Transverse colon (tissue), 4 donors: ENCODE measurements at regions not wholly inside any gene's neighbourhood (a gene's known extent, or its start where the extent isn't known, plus 50 kb on each side); places are given as distances from the start of the nearest gene placed in this dataset.

ENCODE experiments used
- DNase-seq: peaks from one replicate; pipeline ENCODE4 v3.0.0-alpha.2; 2019
- H3K27ac ChIP-seq, 4 donors: fragments of 200-600 bp; sonication (generic); 2 replicates each; pipeline ENCODE4 v1.5.1; 2016 to 2018; ENCODE audit warnings: inconsistent platforms in 4 of 4
- H3K27me3 ChIP-seq: fragments of 200-600 bp; sonication (generic); 2 replicates; pipeline ENCODE4 v1.5.1; 2017; ENCODE audit warnings: inconsistent platforms
- H3K36me3 ChIP-seq, 4 donors: fragments of 200-600 bp; sonication (generic); 2 replicates each; pipeline ENCODE4 v1.5.1; 2017 to 2019; ENCODE audit warnings: inconsistent platforms in 4 of 4
- H3K4me1 ChIP-seq, 4 donors: fragments of 200-600 bp; sonication (generic); 2 replicates each; pipeline ENCODE4 v1.5.1; 2017 to 2020; ENCODE audit warnings: inconsistent platforms in 4 of 4
- H3K4me3 ChIP-seq, 4 donors: fragments of 200-600 bp; sonication (generic); 1 replicate in 1 of 4; 2 replicates in 3 of 4; pipeline versions ENCODE4 v1.5.1 to v1.6.1; 2017 to 2019; ENCODE audit warnings: inconsistent platforms in 4 of 4
- H3K9me3 ChIP-seq, 2 donors: fragments of 200-600 bp; sonication (generic); 2 replicates each; pipeline ENCODE4 v1.5.1; 2017 to 2019; ENCODE audit warnings: inconsistent platforms in 2 of 2
- EP300 ChIP-seq: sonication (generic); formaldehyde crosslinking; IDR thresholded peaks from one replicate; pipeline ENCODE4 v1.6.1; 2017; ENCODE audit warnings: antibody characterized with exemption, low read depth
- POLR2A ChIP-seq: fragments of 450-650 bp; IDR thresholded peaks from one replicate; pipeline ENCODE4 v1.6.1; 2016; ENCODE audit warnings: antibody characterized with exemption, mild to moderate bottlenecking, moderate library complexity
- POLR2AphosphoS5 ChIP-seq, 3 donors: sonication (generic); formaldehyde crosslinking; IDR thresholded peaks; one replicate each; pipeline ENCODE4 v1.6.1; 2016; ENCODE audit warnings: antibody characterized with exemption in 3 of 3
- WGBS, 2 donors: methylation state at CpG; one replicate each; pipeline ENCODE4 v1.1.5; 2018; ENCODE audit warnings: low coverage in 1 of 2; 5-methylcytosine and 5-hydroxymethylcytosine counted together
- in situ Hi-C, 4 donors: fragments of 200-750 bp; cut with MboI; loops; one replicate each; pipeline versions ENCODE4 v1.15.0 to v1.15.1; 2017; ENCODE audit warnings: low sequenced_read_pairs in 3 of 4, low pct_ligation_motif_present in 1 of 4, low pct_unique_long_range_greater_than_20kb in 1 of 4
- intact Hi-C: fragments of 100-400 bp; cut with DNase I; formaldehyde crosslinking; loops from one replicate; pipeline ENCODE4 v1.15.1; 2023; ENCODE audit warnings: low total_unique reads
- TF ChIP-seq, protein P1 (sequence below), 5 experiments: fragments of 200-600 bp in 3 of 5; fragments of 450-650 bp in 2 of 5; sonication (generic) in 3 of 5; IDR thresholded peaks; 1 replicate in 2 of 5; 2 replicates in 3 of 5; pipeline ENCODE4 v1.5.1; 2016 to 2017; ENCODE audit warnings: antibody characterized with exemption in 5 of 5, inconsistent platforms in 3 of 5, mild to moderate bottlenecking in 2 of 5, moderate library complexity in 1 of 5

DNA sequence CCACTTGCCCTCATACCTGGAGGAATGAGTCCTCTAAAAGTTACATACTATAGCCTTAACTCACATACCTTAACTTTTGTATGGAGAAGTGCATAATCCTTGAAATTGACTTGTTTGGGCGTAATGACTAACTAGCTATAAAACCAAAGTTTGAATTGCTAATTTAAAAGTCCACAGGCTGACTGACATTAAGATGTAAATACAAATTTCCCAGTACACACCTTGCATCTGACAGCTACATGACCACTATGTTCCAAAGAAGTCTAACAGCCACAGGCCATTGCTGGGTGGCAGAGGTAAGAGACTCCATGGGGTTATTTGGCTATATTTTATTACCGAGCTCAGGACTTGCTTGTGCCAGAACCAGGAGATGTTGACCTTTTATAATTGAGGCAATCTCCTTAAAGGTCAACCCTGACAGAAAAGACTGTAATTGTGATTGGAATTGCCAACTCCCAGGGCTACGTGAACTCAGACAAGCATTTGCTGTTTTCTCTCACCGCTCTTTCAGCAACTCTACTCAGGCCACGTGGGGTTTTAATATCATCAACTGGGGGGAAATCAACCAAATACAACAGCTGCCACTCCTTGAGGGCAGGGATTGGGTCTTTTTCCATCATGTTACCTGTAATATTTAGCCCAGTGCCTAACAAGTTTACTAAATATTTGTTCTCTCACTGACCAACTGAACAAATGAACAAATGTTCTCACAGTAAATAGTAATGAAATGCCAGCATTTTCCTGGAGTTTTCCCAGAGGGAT, 139.9 kb downstream of the SEMA6D start:
- WGBS, 2 donors: 80 to 86% methylated on average over 4 to 5 of the region's 5 CpGs
- Histone ChIP-seq H3K4me3 (no peak overlapping the region), H3K27ac (no peak overlapping the region), H3K27me3 (no peaks in the 10 kb centered on the region), H3K36me3 (no peaks in the 10 kb centered on the region), H3K4me1 (no peaks in the 10 kb centered on the region), H3K9me3 (no peaks in the 10 kb centered on the region)
- no peak for DNase-seq
- TF ChIP-seq POLR2A (no peak), EP300 (no peak), POLR2AphosphoS5 (IDR thresholded peaks at IDR 0.05) (no peak)
- TF ChIP-seq, protein P1, sequence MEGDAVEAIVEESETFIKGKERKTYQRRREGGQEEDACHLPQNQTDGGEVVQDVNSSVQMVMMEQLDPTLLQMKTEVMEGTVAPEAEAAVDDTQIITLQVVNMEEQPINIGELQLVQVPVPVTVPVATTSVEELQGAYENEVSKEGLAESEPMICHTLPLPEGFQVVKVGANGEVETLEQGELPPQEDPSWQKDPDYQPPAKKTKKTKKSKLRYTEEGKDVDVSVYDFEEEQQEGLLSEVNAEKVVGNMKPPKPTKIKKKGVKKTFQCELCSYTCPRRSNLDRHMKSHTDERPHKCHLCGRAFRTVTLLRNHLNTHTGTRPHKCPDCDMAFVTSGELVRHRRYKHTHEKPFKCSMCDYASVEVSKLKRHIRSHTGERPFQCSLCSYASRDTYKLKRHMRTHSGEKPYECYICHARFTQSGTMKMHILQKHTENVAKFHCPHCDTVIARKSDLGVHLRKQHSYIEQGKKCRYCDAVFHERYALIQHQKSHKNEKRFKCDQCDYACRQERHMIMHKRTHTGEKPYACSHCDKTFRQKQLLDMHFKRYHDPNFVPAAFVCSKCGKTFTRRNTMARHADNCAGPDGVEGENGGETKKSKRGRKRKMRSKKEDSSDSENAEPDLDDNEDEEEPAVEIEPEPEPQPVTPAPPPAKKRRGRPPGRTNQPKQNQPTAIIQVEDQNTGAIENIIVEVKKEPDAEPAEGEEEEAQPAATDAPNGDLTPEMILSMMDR (IDR thresholded peaks at IDR 0.05): no peak
- intact Hi-C loops: no loop called here
- in situ Hi-C loops: no loop called here

DNA sequence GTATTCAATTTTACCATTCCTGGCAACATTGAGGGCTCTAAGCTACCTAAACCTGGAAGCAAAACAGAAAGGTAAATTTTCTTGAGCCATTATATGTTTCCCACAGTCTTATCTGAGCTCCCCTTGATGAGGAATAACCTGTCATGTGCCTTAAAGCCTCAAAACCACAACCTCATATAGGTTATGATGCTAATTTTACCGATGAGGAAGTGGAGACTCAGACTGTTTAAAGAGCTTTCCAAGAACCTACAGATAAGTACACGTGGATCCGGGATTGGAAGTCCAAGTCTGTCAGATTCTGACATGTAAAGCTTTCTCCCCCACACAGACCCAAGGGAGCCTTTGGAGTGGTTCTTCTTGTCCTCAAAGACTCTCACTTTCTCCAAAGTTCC, 140.5 kb downstream of the SEMA6D start:
- Histone ChIP-seq H3K4me1 (no peaks in the 10 kb centered on the region), H3K9me3 (no peaks in the 10 kb centered on the region), H3K27ac (no peak overlapping the region), H3K27me3 (no peaks in the 10 kb centered on the region), H3K36me3 (no peaks in the 10 kb centered on the region), H3K4me3 (no peak overlapping the region)
- intact Hi-C loops: no loop called here
- in situ Hi-C loops: no loop called here
- WGBS, 2 donors: 40 to 52% methylated on average over 2 to 3 of the region's 3 CpGs
- TF ChIP-seq, protein P1 (IDR thresholded peaks at IDR 0.05): no peak
- no peak for TF ChIP-seq EP300
- no peak for TF ChIP-seq POLR2AphosphoS5 (IDR thresholded peaks at IDR 0.05)
- no peak for DNase-seq

DNA sequence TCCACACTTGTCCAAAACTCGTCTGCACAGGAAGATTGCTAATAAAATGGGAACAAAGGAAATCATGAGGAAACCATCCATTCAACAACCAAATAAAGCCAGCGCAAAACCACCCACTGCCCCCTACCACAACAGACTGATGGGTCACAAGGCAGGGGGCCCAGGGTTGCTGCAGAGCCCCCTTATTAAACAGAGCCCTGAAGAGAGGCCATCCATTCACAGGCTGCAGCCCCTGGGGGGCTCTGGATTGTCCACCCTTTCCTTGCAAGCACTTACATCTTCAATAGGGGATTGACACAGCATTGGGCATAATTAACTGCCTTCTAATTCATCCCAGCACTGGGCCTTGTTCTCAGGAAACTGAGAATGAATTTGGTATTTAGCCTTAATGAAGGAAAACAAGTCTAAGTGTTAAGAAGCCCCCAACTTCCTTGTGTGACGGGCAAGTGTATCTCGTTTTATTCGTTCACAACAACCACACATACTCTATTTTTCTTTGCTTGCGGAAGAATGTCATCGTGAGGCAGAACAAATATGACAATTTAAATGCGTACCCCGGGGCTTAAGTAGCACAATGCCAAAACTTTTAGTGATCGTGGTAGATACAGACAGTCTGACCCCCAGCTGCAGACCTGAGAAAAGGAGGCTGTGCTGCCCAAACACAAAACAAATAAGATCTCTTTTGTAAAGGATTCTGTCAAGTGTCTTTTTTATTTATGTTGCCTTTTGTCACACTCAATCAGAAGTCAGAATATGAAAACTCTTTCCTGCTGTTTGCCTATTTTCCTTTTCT, 144.0 kb downstream of the SEMA6D start:
- in situ Hi-C loops: no loop called here
- H3K27ac ChIP-seq: no peak overlapping the region
- TF ChIP-seq POLR2A: no peak
- no peak for TF ChIP-seq EP300
- TF ChIP-seq, protein P1 (IDR thresholded peaks at IDR 0.05): no peak
- TF ChIP-seq POLR2AphosphoS5 (IDR thresholded peaks at IDR 0.05): no peak
- H3K27me3 ChIP-seq: no peaks in the 10 kb centered on the region
- no peak for DNase-seq
- no peak overlapping the region for H3K4me3 ChIP-seq
- WGBS, 2 donors: 90 to 93% methylated on average over 8 to 10 of the region's 10 CpGs
- no peaks in the 10 kb centered on the region for H3K9me3 ChIP-seq
- H3K4me1 ChIP-seq: no peaks in the 10 kb centered on the region
- H3K36me3 ChIP-seq: no peaks in the 10 kb centered on the region
- intact Hi-C loops: no loop called here

DNA sequence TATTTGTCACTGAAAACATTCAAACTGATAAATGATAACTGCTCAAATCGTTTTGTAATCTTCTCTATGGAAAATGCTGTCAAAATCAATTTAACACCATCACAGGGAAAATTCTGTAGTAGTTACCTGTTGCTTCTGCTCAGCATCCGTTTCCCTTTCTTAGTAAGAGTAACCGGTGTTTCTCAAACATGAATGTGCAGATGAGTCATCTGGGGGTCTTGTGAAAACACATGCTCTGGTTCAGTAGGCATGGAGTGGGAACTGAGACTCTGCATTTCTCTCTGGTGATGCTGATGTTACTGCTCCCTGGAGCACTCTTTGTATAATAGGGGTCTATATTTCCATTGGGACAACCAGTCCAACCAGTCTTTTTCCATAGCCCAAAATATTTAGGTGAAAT, 145.1 kb downstream of the SEMA6D start:
- Histone ChIP-seq H3K4me1 (no peaks in the 10 kb centered on the region), H3K27me3 (no peaks in the 10 kb centered on the region), H3K36me3 (no peaks in the 10 kb centered on the region), H3K27ac (no peak overlapping the region), H3K9me3 (no peaks in the 10 kb centered on the region), H3K4me3 (no peak overlapping the region)
- no peak for TF ChIP-seq POLR2A
- TF ChIP-seq POLR2AphosphoS5 (IDR thresholded peaks at IDR 0.05): no peak
- no peak for TF ChIP-seq EP300
- TF ChIP-seq, protein P1 (IDR thresholded peaks at IDR 0.05): no peak
- intact Hi-C loops: no loop called here
- in situ Hi-C loops: no loop called here
- 55 to 73% methylated on average over 1 to 3 of the region's 3 CpGs for WGBS, 2 donors
- no peak for DNase-seq
